ENCODE measurements at regions not wholly inside any gene's neighbourhood (a gene's known extent, or its start where the extent isn't known, plus 50 kb on each side); places are given as distances from the start of the nearest gene placed in this dataset.

DNA sequence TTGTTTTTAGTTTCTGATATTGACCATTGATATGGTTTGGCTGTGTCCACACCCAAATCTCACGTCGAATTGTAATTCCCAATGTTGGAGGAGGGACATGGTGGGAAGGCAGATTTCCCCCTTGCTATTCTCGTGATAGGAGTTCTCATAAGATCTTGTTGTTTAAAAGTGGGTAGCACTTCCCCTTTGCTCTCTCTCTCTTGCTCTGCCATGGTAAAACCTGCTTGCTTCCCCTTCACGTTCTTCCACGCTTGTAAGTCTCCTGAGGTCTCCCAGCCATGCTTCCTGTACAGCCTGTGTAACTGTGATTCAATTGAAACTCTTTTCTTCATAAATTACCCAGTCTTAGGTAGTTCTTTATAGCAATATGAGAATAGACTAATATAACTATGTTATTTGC is 203.6 kb upstream of the CHORDC1 start:
- TF ChIP-seq, protein P1, sequence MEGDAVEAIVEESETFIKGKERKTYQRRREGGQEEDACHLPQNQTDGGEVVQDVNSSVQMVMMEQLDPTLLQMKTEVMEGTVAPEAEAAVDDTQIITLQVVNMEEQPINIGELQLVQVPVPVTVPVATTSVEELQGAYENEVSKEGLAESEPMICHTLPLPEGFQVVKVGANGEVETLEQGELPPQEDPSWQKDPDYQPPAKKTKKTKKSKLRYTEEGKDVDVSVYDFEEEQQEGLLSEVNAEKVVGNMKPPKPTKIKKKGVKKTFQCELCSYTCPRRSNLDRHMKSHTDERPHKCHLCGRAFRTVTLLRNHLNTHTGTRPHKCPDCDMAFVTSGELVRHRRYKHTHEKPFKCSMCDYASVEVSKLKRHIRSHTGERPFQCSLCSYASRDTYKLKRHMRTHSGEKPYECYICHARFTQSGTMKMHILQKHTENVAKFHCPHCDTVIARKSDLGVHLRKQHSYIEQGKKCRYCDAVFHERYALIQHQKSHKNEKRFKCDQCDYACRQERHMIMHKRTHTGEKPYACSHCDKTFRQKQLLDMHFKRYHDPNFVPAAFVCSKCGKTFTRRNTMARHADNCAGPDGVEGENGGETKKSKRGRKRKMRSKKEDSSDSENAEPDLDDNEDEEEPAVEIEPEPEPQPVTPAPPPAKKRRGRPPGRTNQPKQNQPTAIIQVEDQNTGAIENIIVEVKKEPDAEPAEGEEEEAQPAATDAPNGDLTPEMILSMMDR (conservative IDR thresholded peaks at IDR 0.05; ENCODE audit: low read depth, low read length) = no peak
- TF ChIP-seq EZH2 (IDR thresholded peaks at IDR 0.05; ENCODE audit: low read length, unreplicated experiment) (no peak), EZH2phosphoT487 (IDR thresholded peaks at IDR 0.05; ENCODE audit: borderline replicate concordance, low read length) (no peak)
